ENCODE measurements at regions not wholly inside any gene's neighbourhood (a gene's known extent, or its start where the extent isn't known, plus 50 kb on each side); places are given as distances from the start of the nearest gene placed in this dataset.

DNA sequence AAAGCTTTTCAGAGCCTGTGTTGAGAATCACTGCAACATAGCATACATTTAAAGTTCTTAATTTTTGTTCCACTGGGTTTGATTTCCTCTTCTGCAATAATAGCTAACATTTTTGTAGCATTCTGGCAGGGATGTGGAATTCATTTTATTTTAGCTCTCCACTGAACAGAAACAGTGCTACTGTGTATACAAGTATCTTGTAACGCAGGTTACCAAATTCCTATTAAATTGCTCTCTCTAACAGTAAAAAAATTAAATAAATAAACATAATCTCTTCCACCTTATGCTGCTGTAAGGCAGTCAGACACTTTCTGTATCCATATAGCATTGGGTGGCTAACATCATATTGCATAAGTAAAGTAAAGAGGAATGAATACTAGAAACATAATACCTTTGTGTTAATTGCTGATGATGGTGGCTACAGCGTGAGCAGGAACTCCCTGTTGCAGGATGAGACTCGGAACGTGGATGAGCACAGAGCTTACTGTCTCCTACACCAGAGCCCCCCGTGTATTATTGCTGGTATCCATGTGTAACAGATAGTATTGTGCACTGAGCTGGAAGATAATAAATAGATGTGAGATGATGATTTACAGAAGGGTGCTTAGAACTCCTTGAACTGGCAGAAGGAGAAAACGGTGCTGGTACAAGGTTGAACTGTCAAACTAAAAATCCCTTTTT lies 276.9 kb upstream of the SNX7 start:
- no peak for DNase-seq (ENCODE audit: low read depth)

DNA sequence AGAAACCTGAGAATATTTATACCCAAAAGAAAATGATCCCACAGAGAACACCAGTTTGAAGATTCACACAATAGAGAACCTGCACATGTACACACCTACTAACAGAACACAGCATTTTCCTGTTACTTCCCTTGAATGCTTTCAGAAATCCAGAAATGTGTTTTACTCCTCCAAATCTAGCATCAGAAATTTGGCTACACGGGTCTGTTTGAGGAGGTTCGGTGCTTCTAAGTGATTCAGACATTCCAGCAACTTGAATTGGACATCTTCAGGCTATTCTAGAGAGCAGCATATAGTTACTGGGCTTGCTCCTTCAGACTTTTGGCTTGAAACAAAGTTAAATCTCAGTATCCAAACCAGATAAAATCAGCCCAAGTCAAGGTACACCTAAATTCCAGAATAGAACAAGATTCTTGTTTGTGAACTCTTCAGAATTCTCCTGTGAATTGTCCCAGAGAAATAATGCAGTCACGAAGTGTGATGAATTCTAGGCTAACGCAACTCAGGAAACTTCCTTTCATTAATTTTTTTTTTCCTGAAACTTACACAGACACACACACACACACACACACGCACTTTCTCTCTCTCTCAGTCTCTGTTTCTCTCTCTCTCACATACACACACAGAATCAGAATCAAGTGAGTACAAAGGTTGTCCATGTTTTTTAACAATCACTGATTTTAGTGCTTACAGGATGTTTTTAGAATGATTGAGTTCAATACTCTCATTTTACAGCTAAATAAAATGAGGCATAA lies 278.4 kb upstream of the SNX7 start:
- no peak for DNase-seq (ENCODE audit: low read depth)

DNA sequence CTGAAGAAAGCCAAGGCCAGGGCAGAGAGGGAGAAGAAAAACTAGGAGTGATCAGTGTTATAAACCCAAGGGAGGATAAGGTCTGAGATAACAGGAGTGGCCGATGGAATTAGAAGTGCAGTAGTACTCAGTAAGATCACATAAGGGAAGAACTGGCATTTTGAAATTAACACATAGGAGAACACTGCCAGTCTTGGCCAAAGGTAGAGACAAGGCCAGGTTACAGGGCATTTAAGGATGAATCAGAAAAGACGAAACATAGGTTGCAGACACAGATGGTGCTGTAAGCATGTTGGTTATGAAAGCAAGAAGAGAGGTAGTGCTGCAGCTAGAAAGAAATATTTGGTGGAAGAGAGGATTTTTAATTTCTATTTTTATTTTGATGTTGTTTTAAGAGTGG lies 278.9 kb upstream of the SNX7 start:
- DNase-seq (ENCODE audit: low read depth) = no peak

DNA sequence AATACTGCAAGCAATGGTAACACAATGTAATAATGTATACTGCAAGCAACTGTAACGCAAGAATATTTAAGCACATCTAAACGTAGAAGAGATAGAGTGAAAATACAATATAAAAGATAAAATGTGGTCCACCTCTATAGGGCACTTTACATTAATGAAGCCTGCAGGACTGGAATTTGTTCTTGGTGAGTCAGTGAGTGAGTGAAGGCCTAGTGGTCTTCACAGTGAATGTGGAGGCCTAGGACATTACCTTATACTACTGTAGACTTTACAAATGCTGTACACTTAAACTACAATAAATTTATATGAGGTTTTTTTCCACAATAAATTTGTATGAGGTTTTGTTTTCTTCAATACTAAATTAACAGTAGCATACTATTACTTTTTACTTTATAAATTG lies 287.4 kb upstream of the SNX7 start:
- DNase-seq (ENCODE audit: low read depth) = no peak

DNA sequence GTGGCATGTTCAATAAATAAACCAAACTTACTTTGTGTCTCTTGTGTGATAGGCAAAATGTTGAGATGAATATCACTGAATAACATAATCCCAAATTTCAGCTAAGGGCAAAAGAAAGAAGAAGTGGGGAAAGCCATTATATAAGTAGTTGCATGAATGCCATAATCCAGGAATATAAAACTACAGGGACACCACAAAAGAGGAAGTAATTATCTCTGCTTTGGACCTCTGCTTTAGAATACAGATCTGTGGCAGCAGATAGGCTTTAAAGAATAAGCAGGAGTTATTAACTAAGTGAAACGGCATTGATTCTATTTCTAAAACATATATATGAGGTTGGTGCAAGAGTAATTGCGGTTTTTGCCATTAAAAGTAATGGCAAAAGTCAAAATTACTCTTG lies 288.5 kb upstream of the SNX7 start:
- DNase-seq (ENCODE audit: low read depth) = no peak

GRCh38 chr1:98371764-98372163 lies 289.8 kb upstream of the SNX7 start:
- DNase-seq (ENCODE audit: low read depth) = no peak

GRCh38 chr1:98369463-98369862 lies 292.1 kb upstream of the SNX7 start:
- no peak for DNase-seq (ENCODE audit: low read depth)

DNA sequence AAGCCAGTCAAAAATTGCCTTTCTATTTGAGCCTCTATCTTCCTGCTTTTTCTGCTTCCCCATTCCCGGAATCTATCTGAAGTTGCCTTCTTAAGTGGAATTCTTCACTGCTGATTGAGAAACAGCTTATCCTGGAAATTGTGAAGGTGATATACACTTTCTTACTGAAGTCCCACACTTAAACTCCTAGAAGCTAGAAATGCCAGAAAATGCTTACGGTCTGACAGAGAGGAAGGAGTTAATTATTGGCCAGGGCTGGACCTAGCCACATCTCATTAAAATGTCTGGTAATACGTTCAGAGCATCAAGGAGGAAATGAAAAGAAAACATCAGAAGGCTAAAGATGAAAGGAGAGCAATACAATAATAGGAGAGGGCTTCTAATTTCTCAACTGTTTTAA lies 292.5 kb upstream of the SNX7 start:
- no peak for DNase-seq (ENCODE audit: low read depth)

GRCh38 chr1:98367426-98367825 lies 294.1 kb upstream of the SNX7 start:
- no peak for DNase-seq (ENCODE audit: low read depth)

GRCh38 chr1:98366343-98366742 lies 295.2 kb upstream of the SNX7 start:
- no peak for DNase-seq (ENCODE audit: low read depth)

DNA sequence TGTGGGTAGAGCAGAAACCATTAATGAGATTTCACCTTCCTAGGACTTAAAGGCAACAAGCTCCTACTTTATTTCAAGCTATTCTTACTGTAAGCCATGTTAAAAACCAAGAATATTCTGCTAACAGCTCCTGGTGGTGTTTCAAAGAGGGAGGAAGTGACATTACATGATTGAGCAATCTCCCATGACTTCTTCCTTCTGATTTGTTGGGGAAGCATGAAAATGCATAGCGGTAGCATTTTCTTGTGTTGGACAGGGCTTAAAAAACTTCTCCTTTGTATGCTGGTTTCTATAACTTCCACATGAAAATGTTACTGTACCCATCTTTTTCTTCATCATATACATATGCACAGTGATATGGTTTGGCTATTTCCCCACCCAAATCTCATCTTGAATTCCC lies 297.0 kb upstream of the SNX7 start:
- DNase-seq (ENCODE audit: low read depth) = no peak

DNA sequence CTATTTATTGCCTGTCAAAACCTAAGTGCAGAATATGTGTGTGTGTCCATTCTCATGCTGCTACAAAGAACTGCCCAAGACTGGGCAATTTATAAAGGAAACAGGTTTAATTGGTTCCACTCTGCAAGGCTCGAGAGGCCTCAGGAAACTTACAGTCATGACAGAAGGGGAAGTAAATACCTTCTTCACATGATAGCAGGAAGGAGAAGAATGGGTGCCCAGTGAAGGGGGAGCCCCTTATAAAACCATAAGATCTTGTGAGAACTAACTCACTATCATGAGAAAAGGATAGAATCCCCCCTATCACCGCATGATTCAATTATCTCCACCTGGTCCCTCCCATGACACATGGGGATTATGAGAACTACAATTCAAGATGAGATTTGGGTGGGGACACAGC lies 300.7 kb upstream of the SNX7 start:
- DNase-seq (ENCODE audit: low read depth) = no peak

DNA sequence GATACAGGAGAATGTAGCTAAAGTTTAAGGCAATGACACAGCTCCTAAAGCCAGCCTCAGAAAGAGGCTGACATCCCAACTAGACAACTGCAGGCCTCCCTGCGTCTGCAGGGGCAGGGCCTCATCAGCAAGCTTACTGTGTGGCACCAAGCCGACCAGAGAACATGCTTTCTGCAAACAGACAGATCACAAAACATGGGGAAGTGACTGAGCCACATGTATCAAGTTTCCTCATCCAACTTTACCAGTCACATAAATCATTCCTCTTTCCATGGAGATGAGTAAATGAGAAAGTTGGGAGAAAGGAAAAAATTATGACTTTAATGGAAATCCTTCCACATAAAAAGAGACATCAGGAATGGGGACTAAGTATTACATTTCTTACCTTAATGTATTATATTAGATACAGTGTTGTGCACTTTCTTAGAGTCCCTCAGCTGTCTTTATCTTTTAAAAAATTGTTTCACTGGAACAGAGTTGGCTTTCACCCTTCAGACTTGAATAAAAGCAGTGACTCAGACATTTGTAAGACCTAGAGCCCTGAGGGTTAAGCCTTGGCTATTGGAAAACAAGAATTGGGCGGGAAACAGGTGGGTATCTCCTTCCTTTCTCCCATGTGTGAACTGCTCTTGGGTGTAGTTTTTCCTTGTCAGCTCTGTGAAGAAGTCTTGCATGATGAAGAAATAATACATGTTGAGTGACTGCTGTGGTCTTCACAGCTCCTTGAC lies 305.7 kb upstream of the SNX7 start:
- peak; percentile 60 for DNase-seq (ENCODE audit: low read depth)

GRCh38 chr1:98352378-98352777 lies 309.1 kb upstream of the SNX7 start:
- DNase-seq (ENCODE audit: low read depth) = no peak

- no peak for DNase-seq (ENCODE audit: low read depth)
These were observed 310.0 kb upstream of the SNX7 start for GRCh38 chr1:98351561-98351960.

GRCh38 chr1:98345417-98345816 lies 316.1 kb upstream of the SNX7 start:
- no peak for DNase-seq (ENCODE audit: low read depth)

DNA sequence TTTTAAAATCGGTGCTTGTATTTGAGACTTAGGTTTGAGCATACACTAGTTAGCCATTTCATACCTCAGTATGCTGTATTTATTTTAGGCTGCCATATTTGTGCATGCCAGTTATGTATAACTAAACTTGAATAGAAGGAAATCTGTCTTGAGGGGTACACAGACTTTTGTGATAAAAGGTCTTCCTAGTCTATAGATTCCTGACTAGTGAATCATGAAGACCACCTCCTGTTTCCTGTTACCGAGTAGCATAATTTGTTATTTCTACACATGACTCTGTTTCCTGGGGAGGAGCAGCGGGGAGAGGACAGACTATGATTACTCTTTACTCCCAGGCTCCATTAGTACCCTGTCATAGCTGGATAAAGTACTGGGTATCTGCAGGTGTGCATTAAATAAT lies 316.8 kb upstream of the SNX7 start:
- no peak for DNase-seq (ENCODE audit: low read depth)

GRCh38 chr1:98342566-98342965 lies 319.0 kb upstream of the SNX7 start:
- no peak for DNase-seq (ENCODE audit: low read depth)

GRCh38 chr1:98340511-98340910 lies 321.0 kb upstream of the SNX7 start:
- no peak for DNase-seq (ENCODE audit: low read depth)

DNA sequence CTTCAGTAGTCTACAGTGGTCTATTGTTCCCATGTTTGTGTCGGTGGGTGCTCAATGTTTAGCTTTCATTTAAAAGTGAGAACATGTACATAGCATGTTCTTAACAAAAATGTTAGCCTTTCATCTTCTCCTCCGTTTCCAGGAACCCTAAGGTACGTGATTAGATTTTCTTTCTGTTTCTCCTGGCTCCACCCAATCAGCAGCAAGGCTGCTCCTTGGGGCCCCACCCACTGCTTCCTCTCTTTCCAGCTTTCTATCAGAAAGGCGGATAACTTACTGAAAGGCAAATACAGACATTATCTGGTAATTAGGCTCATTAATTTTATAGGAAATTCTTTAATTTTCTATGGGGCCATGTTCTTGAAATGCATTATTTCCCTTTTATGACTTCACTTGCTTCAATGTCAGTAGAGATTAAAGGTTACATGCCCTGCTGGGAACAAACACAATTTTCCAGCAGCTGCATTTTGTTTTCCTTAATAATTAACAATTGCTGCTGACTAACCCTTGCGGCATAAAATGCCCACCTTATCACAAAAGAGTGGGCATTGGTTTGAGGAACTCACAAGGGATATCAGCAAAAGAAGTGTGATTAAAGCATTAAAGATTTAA lies 324.9 kb upstream of the SNX7 start:
- DNase-seq (ENCODE audit: low read depth) = no peak

DNA sequence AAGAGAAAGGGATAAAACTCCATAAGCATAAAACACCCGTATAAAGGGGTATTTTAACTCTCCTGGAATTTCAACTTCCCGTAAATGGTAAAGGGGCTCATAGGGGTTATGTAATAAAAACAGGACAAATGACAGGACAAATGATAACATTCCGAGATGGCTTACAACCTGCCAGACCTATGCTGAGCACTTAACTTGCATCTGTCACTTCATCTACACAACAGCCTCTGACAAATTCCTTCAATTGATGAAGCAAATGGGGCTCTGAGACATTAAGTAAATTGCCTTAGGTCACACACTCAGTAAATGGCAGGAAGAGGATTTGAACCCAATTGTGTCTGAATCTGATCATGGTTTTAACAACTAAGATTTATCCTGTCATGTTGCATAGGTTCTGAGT lies 327.6 kb upstream of the SNX7 start:
- DNase-seq (ENCODE audit: low read depth) = no peak

DNA sequence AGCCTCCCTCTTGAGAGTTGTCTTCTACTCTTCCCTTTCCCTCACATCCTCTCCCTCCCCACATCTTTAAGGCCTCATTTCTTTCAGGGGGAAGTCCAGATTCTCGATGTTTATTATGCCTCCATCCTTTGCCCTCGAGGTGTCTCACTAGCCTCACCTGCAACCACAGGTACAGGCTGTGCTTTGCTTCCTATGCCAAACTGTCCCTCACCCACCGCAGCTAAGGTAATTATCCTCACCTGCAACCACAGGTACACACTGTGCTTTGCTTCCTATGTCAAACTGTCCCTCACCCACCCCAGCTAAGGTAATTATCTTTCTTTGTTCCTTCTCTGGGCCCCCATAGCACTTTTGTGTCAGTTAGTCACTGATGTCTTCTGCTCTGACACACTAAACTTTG lies 328.1 kb upstream of the SNX7 start:
- no peak for DNase-seq (ENCODE audit: low read depth)

Measured in M059J (cell line).